ENCODE measurements at regions not wholly inside any gene's neighbourhood (a gene's known extent, or its start where the extent isn't known, plus 50 kb on each side); places are given as distances from the start of the nearest gene placed in this dataset.

GRCh38 chr22:49390954-49391353 is 436.7 kb downstream of the BRD1 start:
- no peak for TF ChIP-seq CTCF (IDR thresholded peaks at IDR 0.05; ENCODE audit: low read length)
- TF ChIP-seq EZH2phosphoT487 (IDR thresholded peaks at IDR 0.05; ENCODE audit: low read length) = no peak
- no peak for TF ChIP-seq EZH2 (optimal IDR thresholded peaks at IDR 0.05; ENCODE audit: low read depth, low read length)

All from MM.1S (cell line).